GM13976 (cell line): ENCODE measurements at regions not wholly inside any gene's neighbourhood (a gene's known extent, or its start where the extent isn't known, plus 50 kb on each side); places are given as distances from the start of the nearest gene placed in this dataset.

Experiments
- DNase-seq: peaks from one replicate; pipeline ENCODE4 v3.0.0; 2012; ENCODE audit warnings: low spot score
- in situ Hi-C: fragments of 300-500 bp; cut with MboI; formaldehyde crosslinking; loops from one replicate; pipeline ENCODE4 v1.12.0; 2022; ENCODE audit warnings: low sequenced_read_pairs, mixed read lengths, inconsistent platforms; ENCODE audit not compliant: unreplicated experiment
- TF ChIP-seq, protein P1 (sequence below): IDR thresholded peaks from 2 replicates; pipeline ENCODE4 v1.5.1; 2012; ENCODE audit warnings: borderline replicate concordance, mild to moderate bottlenecking; ENCODE audit not compliant: insufficient read depth; ENCODE audit errors: extremely low read depth, missing control alignments, control extremely low read depth

DNA sequence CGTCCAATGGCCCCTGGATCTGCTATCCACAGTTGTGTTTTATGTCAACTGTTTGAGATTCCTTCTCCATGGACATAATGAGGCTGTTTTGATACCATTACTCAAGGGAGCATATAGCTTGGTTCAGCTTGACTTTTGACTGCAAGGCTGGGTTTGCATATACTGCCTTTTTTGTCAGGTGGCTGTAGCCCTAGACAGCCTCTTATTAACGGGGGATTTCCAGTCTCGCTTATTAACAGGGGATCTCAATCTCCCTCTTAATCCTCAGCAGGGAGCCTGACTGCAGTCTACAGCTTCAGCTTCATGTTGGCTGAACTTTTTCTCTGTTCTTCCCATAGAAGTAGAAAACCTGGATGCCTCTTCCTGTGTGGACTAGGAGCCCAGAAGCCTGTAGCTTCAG, 73.7 kb upstream of the TNC start:
- no peak for DNase-seq
- in situ Hi-C loops, result no loop called here

DNA sequence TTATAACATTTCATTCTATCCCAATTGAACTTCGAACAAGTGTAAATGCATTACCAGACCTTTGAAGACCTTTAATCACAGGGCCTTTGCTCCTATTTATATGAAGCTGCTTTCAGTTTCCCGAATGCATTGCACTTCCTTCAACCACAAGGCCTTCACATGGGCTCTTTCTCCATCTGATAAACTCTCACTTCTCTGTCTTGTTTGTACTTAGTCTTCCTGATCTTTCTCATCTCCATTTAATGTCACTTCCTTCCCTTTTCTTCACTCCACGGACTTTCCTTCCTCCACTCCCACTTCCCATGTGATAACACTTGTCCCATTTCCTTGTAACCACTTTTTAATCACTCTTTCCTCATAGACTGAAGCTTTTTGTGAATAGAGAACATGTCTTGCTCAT, 74.3 kb upstream of the TNC start:
- TF ChIP-seq, protein P1, sequence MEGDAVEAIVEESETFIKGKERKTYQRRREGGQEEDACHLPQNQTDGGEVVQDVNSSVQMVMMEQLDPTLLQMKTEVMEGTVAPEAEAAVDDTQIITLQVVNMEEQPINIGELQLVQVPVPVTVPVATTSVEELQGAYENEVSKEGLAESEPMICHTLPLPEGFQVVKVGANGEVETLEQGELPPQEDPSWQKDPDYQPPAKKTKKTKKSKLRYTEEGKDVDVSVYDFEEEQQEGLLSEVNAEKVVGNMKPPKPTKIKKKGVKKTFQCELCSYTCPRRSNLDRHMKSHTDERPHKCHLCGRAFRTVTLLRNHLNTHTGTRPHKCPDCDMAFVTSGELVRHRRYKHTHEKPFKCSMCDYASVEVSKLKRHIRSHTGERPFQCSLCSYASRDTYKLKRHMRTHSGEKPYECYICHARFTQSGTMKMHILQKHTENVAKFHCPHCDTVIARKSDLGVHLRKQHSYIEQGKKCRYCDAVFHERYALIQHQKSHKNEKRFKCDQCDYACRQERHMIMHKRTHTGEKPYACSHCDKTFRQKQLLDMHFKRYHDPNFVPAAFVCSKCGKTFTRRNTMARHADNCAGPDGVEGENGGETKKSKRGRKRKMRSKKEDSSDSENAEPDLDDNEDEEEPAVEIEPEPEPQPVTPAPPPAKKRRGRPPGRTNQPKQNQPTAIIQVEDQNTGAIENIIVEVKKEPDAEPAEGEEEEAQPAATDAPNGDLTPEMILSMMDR, result no peak
- in situ Hi-C loops, result no loop called here
- DNase-seq, result no peak

More for the DNA sequence above, 73.7 kb upstream of the TNC start:
- TF ChIP-seq, protein P1, result no peak

DNA sequence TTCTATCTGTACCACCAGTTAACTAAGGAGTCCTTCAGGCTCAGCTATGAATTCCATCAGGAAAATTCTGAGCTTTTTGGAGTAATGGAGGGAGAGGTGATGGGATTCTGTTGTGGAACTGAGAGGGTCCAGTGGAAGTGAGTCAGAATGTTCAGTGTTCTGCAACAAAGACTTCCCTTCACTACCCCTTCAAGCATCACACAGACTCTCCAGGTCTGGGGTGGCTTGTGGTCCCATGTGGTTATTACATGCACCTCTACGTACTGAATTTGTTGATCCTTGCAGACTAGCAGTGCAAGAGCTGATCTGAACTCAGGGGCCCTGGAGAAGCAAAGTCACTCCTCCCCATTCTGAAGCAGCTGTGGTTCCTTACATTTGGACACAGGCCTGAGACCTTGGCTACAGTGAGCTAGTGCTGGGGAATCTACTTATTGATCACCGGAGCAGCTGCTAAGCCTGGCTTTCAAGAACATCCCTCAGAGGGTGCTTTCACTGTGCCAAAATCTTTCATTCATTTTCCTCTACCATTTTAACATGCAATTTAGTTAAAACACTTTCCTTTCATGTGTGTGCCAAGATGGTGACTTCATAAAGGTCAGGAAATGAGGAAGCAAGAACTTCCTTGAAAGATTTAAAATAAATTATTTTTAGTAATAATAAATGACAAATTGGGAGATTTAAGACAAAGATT, 75.0 kb upstream of the TNC start:
- in situ Hi-C loops, result no loop called here
- TF ChIP-seq, protein P1, result no peak

DNA sequence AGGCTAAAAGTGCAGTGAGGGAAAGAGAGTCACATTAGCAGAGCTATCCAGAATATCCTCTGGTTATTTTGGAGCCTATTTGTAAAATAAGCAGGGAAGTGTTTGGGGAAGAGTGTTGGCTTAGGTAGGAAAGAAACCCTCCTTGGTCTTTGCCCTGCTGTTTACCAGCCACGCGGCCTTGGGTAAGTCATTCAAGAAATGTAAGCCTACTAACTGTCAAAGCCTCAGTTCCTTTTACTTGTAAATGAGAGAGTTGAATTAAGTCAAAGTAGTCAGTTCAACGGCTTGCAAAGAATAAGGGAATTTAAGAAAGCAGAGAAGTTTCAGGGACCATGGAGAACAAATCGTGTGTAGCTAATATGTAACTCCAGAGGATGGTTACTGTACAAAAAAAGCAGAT, 75.8 kb upstream of the TNC start:
- TF ChIP-seq, protein P1, result no peak
- DNase-seq, result no peak
- in situ Hi-C loops, result no loop called here

More for the DNA sequence above, 75.0 kb upstream of the TNC start:
- DNase-seq, result no peak

DNA sequence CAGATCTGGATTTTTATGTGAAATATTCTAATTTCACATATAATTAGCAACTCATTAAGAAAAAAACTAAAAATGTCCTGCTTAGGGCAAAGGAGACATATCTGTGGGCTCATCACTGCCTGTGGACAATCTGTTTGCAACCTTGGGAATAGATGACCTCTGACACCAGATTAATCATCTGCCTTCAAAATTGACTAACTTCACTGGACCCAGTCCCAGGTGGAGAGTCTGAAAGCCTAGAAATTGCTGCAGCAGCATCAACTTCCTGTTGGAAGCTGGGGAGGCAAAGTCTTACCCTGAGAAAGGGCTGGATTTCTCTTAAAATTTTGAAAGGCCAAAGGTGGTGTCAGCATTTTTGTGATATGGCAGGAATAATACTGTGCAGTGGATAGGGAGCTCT, 76.3 kb upstream of the TNC start:
- in situ Hi-C loops, result no loop called here
- TF ChIP-seq, protein P1, result no peak
- no peak for DNase-seq

DNA sequence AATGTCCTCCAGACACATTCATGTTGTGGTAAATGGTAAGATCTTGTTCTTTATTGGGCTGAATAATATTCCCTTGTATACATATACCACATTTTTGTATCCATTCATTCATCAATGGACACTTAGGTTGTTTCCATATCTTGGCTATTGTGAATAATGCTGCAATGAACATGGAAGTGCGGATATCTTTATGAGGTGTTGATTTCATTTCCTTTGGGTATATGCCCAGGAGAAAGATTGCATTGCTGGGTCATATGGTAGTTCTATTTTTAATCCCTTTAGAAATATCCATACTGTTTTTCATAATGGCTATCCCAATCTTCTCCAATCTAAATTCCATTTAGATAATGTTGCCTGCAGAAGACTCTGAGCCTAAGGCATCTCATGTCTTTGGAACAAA, 78.0 kb upstream of the TNC start:
- no peak for DNase-seq
- in situ Hi-C loops, result no loop called here
- TF ChIP-seq, protein P1, result no peak
